ENCODE measurements at regions not wholly inside any gene's neighbourhood (a gene's known extent, or its start where the extent isn't known, plus 50 kb on each side); places are given as distances from the start of the nearest gene placed in this dataset.

GRCh38 chr6:126608681-126609080 is 268.8 kb downstream of the CENPW start:
- DNase-seq, result no peak

GRCh38 chr6:126614642-126615504 is 275.0 kb downstream of the CENPW start:
- no peak for DNase-seq

GRCh38 chr6:126616866-126617265 is 277.0 kb downstream of the CENPW start:
- DNase-seq, result no peak

- DNase-seq, result no peak
Observed at GRCh38 chr6:126618639-126619343, 278.9 kb downstream of the CENPW start.

- no peak for DNase-seq
Observed at GRCh38 chr6:126620719-126621118, 280.8 kb downstream of the CENPW start.

- no peak for DNase-seq
Observed at GRCh38 chr6:126625019-126625418, 285.1 kb downstream of the CENPW start.

GRCh38 chr6:126628125-126628524 is 288.2 kb downstream of the CENPW start:
- DNase-seq, result no peak

- no peak for DNase-seq
Observed at GRCh38 chr6:126631363-126631762, 291.4 kb downstream of the CENPW start.

- no peak for DNase-seq
Observed at GRCh38 chr6:126632271-126632670, 292.4 kb downstream of the CENPW start.

- DNase-seq, result no peak
Observed at GRCh38 chr6:126633373-126633772, 293.5 kb downstream of the CENPW start.

- no peak for DNase-seq
Observed at GRCh38 chr6:126640356-126640755, 300.4 kb downstream of the CENPW start.

GRCh38 chr6:126640921-126641320 is 301.0 kb downstream of the CENPW start:
- no peak for DNase-seq

GRCh38 chr6:126641641-126642040 is 301.7 kb downstream of the CENPW start:
- no peak for DNase-seq

- DNase-seq, result no peak
Observed at GRCh38 chr6:126643352-126643751, 303.4 kb downstream of the CENPW start.

GRCh38 chr6:126650931-126651330 is 311.0 kb downstream of the CENPW start:
- DNase-seq, result no peak

GRCh38 chr6:126657561-126658175 is 317.8 kb downstream of the CENPW start:
- peak; percentile 21 for DNase-seq

- DNase-seq, result no peak
Observed at GRCh38 chr6:126660376-126660775, 320.5 kb downstream of the CENPW start.

GRCh38 chr6:126661646-126662045 is 321.7 kb downstream of the CENPW start:
- no peak for DNase-seq

GRCh38 chr6:126662966-126663365 is 323.1 kb downstream of the CENPW start:
- DNase-seq, result no peak

GRCh38 chr6:126664271-126664670 is 324.4 kb downstream of the CENPW start:
- no peak for DNase-seq

GRCh38 chr6:126665551-126665950 is 325.6 kb downstream of the CENPW start:
- DNase-seq, result no peak

- DNase-seq, result no peak
Observed at GRCh38 chr6:126667071-126667470, 327.2 kb downstream of the CENPW start.

- DNase-seq, result no peak
Observed at GRCh38 chr6:126667728-126668127, 327.8 kb downstream of the CENPW start.

GRCh38 chr6:126672649-126673048 is 332.7 kb downstream of the CENPW start:
- no peak for DNase-seq
